ENCODE measurements at regions not wholly inside any gene's neighbourhood (a gene's known extent, or its start where the extent isn't known, plus 50 kb on each side); places are given as distances from the start of the nearest gene placed in this dataset.

DNA sequence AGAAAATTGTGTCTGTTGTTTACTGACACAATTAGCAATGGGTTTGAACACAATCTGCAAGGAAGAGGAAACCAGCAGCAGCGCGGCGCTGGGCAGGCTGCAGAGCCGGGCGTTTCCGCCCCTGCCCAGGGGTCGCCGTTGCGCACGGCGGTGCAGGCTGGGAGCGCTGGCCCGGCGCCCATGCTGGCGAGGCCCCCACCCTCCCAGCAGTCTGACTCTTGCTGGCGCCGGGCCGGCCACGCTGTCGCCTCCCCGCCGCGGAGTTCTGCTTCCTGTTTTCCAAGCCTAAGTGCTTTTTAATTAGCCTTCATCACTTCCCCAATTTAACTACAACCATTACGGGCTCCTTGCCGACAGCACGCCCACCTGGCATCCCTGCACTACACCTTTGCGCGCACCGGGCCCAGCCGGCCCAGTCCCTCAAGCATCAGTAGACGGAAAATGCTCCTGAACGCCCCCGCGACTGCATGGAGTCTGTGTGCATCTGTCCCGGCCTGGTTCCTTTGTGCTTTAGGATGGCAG lies 212.1 kb downstream of the GXYLT1 start:
- peak; percentile 3 for DNase-seq (ENCODE audit: low spot score)

DNA sequence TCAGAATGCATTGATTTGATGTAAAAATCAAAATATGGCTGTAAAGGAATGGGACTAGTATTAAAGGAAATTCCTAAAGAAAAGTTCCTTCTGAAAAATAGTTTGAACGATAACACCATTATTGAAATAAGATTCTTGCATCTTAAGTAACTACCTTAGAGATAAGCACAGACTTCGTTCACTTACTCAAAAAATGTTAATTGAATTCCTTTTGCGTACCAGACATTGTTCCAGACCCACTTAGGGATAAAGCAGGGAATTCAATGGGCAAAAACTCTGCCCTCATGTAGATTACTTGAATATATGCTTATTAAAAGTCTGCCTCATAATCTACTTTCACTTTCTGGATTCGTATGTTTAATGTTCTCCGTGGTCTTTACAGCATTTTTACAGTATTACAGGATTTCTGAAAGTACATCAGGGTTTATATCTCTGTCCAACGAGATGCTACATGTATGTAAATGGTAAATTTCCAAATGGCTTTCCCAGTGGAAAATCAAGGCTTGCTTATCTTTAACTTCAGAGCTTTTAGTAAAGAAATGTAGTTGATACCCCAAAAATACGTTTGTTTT lies 213.7 kb downstream of the GXYLT1 start:
- DNase-seq (ENCODE audit: low spot score), result no peak

DNA sequence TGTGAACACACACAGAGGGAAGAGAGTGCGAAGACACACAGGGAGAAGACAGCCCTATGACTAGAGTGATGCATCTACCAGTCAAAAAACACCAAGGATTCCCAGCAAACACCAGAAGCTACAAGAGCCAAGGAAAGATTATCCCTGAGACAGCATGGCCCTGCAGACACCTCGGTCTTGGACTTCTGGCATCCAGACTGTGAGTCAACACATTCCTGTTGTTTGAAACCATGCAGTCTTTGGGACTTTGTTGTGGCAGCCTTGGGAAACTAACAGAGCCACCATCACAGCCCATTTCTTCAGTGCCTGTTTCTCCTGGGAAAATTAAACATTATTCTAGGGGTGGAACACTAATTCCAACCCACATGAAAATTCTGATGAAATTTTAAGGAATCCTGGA lies 220.6 kb downstream of the GXYLT1 start:
- DNase-seq (ENCODE audit: low spot score), result no peak

DNA sequence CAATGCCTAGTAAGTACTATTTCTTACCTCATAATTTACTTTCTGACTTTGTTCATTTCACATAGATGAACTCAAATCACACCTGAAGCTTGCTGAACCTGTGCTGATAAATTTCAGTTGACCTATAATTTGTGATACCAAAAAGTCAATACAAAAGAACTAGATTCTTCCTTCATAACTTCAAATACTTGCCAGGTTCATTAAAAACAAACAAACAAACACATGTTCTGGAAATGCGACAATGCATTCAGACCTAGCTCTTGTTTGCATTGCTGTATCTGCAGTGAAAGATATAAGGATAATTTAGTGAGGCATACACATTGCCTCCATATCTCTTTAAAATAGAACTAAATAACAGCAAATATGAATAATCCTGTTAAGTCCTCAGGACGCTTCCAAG lies 221.3 kb downstream of the GXYLT1 start:
- no peak for DNase-seq (ENCODE audit: low spot score)

DNA sequence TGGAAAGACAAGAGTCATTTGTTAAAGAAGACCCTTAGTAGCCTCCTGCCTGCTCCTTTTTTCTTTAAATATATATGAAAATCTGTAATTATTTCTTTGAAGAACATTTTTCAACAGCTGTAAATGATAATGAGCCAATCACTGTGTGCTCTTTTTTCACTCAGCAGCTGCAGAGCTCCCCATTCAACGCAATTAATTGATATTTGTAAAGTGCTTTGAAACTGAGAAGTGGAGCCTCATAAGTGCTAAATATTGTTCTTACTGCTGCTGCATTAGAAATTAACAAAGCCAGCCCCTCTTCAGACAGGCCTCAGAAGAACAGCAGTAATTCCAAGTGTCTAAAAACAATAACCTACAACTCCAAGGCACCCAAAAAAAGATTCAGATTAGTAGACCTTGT lies 224.3 kb downstream of the GXYLT1 start:
- no peak for DNase-seq (ENCODE audit: low spot score)

DNA sequence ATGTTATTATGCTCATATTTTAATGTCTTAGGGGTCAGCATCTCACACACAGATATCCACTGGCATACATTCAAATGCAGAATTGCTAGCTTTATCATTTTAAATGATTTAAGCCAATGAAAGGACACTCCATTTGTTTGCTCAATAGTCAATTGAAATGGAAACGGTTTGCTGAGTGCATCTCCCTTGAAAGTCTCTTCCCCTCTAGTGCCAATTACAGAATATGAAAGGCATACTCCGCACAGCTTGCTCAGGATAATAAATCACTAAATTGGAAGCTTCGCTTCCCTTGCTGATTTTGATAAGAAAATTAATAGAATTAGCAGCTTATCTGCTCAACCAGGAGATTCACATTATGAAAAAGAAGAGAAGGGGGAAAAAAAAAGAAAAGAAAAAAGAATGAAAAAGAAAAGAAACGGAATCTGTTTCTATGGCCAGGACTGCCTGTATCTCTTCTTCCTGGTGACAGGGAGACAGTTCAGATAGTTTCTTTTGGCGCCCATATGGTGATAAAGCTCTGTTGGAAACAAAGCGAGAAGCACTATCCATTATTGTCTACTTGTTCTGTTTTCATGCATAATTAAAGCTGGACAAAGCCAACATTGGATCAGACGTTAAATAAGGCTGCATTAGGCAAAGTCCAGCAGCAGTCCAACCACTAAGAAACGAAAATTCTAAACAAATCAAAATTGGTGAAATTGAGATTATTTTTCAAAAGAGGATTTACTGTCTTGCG lies 225.0 kb downstream of the GXYLT1 start:
- DNase-seq (ENCODE audit: low spot score), result no peak

DNA sequence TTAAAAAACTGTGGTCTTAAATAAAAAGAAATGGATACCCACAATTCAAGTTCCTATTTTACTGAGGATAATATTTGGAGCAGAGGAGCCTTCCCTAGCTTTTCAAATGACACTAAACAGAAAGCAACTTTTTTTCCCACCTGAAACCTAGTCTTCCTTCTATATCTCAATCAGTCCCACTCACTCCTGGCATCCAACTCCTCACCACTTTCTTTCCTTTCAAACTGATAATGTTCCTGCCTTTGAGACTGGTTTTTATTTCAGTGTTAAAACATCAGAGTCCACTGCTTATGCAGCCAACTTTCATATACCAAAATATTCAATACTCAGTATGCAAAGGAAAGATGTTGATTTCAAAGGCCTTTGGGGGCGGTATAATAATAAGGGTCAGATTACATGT lies 225.6 kb downstream of the GXYLT1 start:
- no peak for DNase-seq (ENCODE audit: low spot score)

DNA sequence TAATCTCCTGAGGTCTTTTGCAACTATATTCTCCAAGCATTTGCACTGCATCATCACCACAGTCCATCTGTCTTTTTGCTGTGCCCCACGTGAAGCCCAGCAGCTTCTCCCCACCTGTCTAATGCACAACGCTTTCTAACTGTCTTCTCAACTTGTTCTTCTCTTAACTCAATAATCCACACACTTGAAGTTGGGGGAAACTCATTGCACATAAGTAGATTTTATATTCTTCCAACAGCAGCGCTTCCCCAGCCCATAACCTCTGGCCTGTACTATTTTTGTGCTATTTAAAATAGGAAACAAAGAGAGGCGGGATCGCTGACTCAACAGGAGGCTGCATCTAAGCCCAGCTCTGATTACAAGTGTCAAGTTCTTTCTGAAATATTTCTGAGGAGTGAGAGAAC lies 226.7 kb downstream of the GXYLT1 start:
- DNase-seq (ENCODE audit: low spot score), result no peak

DNA sequence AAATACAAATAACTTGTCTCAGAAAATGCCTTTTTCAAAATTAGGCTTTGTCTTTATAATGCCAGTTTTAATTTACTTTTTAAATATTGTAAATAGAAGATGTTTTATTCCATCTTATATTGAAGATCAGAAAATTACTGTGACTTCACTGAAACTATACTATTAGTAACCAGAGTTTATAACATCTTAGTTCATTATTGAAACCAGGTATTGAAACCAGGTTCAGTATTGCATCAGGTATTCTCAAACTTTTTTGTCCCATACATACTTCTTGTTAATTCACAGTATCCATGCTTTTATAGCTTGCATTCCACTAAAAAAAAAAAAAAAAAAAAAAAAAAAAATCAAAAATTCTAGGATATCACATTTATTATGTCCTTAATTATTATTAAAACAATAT lies 227.5 kb downstream of the GXYLT1 start:
- DNase-seq (ENCODE audit: low spot score), result no peak

DNA sequence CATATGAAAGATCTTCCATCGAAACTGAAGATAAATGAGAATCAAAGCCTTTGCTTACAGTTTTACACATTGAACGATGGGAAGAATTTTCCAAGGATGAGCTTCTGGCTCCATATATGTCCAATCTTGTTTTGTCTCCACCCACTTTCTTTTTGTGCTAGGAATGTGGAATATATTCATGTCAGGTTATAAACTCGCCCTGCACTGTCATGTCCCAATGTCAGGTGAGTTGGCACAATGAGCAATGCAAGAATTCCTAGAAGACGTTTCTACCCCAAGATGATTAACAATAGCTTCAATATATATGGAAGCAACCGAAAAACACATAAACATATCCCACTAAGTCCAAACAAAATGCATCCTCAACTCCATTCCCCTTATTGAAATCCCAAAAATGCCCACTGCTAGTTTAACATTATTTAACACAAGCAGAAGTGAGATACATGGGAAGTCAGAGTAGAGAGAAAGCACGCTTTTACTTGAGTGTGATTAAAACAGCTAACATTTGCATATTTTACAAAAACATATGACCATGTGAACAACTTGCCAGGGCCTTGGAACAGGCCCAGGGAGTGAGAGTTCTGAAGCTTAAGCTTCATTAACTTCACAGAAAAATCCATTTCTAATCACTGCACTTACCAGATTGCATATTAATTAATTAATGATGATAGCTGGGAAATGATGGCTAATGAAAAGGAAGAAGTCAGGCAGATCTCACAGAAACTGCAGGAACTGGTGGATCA lies 233.9 kb downstream of the GXYLT1 start:
- DNase-seq (ENCODE audit: low spot score), result no peak

DNA sequence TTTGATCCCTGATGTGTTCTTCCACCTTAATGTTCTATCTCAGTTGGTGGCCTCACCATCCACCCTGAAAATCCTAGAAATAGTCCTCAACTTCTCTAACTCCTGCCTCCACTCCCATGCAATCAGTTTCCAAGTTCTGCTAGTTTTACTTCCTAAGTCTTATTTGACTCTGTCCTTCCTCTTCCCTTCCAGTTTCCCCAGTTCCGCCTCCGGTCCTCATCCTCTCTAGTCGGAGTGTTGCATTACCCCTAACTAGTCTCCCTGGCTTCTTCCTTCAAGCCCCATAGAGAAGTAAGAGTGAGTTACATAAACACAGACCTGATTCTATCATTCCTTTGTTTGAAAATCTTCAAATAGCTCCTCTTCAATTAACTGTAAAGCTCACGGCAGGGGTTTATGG lies 236.5 kb downstream of the GXYLT1 start:
- DNase-seq (ENCODE audit: low spot score), result no peak

DNA sequence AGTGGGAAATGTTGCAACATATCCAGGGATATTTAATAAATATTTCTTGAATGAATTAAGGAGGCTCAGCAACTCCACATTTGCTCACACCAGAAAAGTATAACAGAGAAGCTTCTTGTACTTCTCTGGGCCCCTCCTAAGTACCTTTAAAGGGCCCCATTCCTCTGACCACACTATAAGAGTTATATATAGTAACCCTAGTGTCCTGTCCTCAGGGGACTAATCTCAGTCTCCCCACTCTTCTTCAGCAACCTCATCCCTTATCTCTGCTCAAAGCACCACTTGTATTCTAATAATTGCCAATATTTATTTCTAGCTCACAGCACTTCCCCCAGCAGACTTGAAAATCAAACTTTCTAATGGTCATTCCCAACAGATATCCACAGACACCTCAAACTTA lies 237.1 kb downstream of the GXYLT1 start:
- DNase-seq (ENCODE audit: low spot score), result no peak

DNA sequence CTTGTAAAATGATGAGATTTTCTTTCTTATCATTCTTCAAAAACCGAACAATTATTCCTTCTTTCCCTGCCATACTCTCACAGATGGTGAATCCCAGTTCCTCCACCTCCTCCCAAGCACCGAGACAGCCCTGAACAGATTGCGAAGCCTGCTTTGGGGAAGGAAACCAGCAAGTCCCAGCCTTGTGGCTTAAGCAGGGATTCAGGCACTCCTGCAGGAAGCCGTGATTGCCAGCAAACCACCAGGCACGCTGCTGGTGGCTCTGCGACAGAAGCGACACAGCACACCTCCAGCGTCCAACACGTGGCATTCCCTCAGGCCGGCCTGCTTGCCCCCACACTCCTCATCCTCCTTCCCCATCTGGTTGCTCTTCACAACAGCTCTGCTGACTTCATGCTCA lies 237.7 kb downstream of the GXYLT1 start:
- no peak for DNase-seq (ENCODE audit: low spot score)

DNA sequence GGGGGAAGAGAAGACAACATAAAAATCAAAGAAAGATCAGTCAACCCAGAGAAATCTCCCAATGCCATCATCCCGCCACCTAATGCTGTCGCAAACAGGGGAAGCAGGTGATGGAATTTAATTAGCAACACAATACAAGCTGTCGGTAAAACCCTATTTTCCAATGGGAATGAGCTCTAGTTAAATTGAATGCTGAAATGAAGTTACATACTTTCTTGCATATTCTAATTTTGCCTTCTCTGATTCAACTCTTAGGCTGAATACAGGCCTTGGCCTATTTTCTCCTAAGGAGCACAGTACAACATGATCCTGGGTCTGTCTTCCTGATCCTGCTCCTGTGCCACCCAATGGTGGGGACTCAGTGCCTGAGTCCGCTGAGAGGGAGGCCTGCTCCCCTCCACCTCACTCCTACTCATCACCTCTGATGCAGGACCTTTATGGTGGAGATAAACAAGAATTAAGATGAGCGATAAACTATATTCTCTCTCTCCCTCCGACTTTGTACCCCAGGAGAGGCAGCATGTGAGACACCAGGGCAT lies 238.8 kb downstream of the GXYLT1 start:
- DNase-seq (ENCODE audit: low spot score), result no peak

DNA sequence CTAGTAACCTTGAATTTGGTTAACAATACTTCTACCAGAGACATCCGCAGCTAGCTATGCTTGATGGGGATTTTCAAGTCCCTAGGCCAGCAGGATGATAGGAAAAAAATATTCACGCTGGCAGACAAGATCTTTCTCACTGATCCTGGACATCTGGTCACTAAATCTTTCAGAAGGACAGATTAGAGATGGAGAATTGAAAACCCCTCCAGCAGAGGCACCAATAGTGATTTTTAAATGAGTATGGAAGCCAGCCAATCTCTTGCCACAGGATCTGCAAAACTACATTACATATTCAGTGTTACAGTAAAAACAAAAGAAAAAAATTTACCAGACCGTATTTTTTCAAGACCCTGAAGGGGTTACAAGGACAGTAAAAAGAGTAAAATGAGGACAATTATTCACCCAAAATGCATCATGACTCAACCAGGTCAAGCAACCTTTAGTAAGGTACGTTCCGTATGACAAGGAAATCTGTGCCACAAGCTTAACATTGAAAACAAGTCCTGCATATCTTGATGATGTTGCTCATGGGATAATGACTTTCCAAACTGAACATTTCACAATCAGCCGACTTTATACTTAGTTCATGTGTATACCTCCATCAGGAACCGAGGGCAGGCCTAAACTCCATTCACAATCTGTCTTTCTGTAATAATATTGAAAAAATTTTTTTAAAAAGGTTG lies 239.5 kb downstream of the GXYLT1 start:
- no peak for DNase-seq (ENCODE audit: low spot score)

DNA sequence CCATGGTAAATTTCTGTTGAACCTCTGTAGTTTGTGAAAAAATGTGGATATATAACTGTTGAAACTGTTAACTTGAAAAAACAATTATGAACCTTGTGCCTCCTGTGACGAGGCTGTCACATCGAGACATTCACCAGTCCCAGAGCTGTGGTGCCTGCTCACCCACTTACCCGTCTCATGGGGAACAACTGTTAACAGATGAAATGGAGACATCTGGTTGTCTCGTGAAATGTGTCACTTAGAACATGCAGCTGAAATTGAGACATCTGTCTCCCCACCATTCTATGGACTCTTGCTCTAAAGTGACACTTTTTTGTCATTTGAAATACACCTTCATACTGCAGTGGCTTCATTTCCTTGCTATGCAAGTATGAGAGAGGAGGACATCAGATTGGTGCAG lies 240.6 kb downstream of the GXYLT1 start:
- DNase-seq (ENCODE audit: low spot score), result no peak

DNA sequence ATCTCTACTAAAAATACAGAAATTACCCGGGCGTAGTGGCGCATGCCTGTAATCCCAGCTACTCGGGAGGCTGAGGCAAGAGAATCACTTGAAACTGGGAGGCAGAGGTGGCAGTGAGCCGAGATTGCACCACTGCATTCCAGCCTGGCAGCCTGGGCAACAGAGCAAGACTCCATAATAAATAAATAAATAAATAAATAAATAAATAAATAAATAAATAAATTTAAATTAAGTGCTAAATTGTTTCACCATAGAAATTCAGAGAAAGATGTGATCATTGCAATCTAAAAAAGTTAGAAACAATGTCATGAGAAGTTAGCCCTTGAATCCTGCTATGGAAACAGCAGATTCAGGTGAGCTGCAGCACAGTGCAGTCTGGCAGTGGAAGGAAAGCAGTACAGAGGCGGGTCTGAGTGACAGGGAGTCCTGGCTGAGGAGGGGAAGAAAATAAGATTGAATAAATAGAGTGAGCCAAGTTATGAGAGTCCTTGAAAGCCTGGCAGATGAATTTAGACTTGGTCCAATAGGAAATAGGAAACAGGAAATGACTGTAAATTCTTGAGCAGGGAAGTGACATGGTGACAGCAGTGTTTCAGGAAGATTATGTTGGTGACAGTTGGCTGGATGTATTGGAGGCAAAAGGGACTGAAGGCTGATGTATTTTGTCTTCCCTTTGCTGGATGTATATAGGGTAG lies 241.5 kb downstream of the GXYLT1 start:
- DNase-seq (ENCODE audit: low spot score), result no peak

DNA sequence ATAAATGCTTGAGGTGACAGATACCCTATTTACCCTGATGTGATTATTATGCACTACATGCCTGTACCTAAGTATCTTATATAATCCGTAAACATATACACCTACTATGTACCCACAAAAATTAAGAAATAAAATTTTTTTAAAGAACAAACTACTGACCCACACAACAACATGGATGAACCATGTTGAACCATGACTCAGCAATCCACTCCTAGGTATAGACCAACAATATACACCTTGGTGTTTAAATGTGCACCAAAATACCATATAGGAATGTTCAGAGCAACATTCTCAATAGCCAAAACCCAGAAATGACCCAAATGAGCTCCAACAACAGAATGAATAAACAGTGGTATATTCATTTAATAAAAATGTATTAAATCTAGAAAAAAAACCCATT lies 245.1 kb downstream of the GXYLT1 start:
- no peak for DNase-seq (ENCODE audit: low spot score)

DNA sequence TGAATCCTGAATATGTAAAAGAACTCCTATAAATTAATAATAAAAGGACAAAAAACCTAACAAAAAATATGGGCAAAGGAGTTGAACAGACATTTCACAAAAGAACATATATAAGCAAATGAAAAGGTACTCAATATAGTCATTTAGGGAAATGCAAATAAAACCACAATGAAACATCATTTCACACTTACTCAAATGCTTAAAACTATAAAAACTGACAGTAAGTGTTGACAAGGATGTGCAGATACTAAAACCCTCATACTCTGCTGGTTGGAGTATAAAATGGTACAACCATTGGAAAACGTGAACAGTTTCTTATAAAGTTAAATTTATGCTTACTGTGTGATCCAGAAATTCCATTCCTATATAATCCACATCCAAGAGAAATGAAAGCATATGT lies 247.1 kb downstream of the GXYLT1 start:
- no peak for DNase-seq (ENCODE audit: low spot score)

DNA sequence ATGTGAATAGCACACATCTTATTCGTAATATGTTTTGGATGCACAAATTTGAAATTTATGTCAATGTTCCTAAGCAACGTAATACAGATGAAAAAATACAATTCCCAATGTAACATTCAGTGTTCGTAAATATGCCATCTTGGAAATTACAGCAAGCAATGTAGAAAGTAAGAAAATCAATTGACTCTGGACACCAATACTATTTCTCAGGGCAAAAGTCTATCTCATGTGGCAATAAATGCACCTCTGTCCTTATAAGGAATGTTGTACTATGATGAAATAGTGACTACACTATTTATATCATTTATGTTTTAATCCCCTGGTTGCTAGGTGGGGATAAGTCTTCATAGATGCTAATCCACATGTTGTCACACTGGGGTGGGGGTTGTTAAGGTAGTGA lies 251.2 kb downstream of the GXYLT1 start:
- DNase-seq (ENCODE audit: low spot score), result no peak

DNA sequence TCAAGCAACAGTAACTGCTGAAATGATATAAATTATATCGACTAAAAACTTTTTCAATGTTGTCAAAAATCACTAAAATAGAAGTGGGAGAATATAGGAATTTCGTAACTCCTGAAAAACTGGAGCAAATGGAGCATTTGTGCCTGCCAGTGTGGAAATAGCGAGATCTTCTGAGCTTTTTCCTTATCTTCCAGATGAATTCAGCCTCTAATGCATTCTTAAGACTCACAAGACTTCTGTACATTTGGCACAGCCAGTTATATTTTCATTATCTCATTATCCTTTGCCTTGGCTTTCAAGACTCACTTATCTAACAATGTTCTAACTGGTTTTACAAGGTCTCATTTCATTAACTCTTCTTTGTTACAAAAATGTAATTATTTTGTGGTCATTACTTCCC lies 252.4 kb downstream of the GXYLT1 start:
- DNase-seq (ENCODE audit: low spot score), result no peak
